HepG2 (cell line): ENCODE measurements at regions not wholly inside any gene's neighbourhood (a gene's known extent, or its start where the extent isn't known, plus 50 kb on each side); places are given as distances from the start of the nearest gene placed in this dataset.

Experiments used
- IKZF5 ChIP-seq: IDR thresholded peaks from 2 replicates; pipeline ENCODE4 v1.6.1; 2018; ENCODE audit warnings: missing genetic modification reagents, mild to moderate bottlenecking, missing compliant biosample characterization
- MEIS2 ChIP-seq: sonication (generic); formaldehyde crosslinking; IDR thresholded peaks from 2 replicates; pipeline ENCODE4 v1.9.0; 2021; ENCODE audit warnings: mild to moderate bottlenecking, missing genetic modification reagents
- RFXAP ChIP-seq: sonication (generic); formaldehyde crosslinking; IDR thresholded peaks from 2 replicates; pipeline ENCODE4 v1.4.0; 2020; ENCODE audit warnings: missing genetic modification reagents, borderline replicate concordance
- SNAPC4 ChIP-seq: sonication (generic); formaldehyde crosslinking; IDR thresholded peaks from 2 replicates; pipeline ENCODE4 v1.4.0; 2020; ENCODE audit warnings: mild to moderate bottlenecking, missing genetic modification reagents
- ZNF280D ChIP-seq: sonication (generic); formaldehyde crosslinking; IDR thresholded peaks from 2 replicates; pipeline ENCODE4 v1.5.1; 2020; ENCODE audit warnings: mild to moderate bottlenecking, missing genetic modification reagents

- no peak for TF ChIP-seq ZNF280D (CRISPR knock-in tag)
- TF ChIP-seq SNAPC4 (CRISPR knock-in tag), result no peak
- TF ChIP-seq RFXAP (CRISPR knock-in tag), result no peak
- no peak for TF ChIP-seq IKZF5 (CRISPR knock-in tag)
- no peak for TF ChIP-seq MEIS2 (CRISPR knock-in tag)
Measured at GRCh38 chr17:71634376-71634775, 486.4 kb upstream of the SOX9 start (continued).
